ENCODE measurements at regions not wholly inside any gene's neighbourhood (a gene's known extent, or its start where the extent isn't known, plus 50 kb on each side); places are given as distances from the start of the nearest gene placed in this dataset.

- TF ChIP-seq POLR2AphosphoS5 (IDR thresholded peaks at IDR 0.05; ENCODE audit: low read length) (no peak), HCFC1 (IDR thresholded peaks at IDR 0.05; ENCODE audit: low read length) (no peak), RB1 (IDR thresholded peaks at IDR 0.05; ENCODE audit: borderline replicate concordance) (no peak), RELA (IDR thresholded peaks at IDR 0.05; ENCODE audit: borderline replicate concordance, partially characterized antibody) (no peak), MEF2B (IDR thresholded peaks at IDR 0.05; ENCODE audit: partially characterized antibody, poor library complexity, severe bottlenecking) (no peak), FOXK2 (IDR thresholded peaks at IDR 0.05) (no peak)
Measured at GRCh38 chr7:115363916-115364315, 442.0 kb downstream of the MDFIC start (continued).

DNA sequence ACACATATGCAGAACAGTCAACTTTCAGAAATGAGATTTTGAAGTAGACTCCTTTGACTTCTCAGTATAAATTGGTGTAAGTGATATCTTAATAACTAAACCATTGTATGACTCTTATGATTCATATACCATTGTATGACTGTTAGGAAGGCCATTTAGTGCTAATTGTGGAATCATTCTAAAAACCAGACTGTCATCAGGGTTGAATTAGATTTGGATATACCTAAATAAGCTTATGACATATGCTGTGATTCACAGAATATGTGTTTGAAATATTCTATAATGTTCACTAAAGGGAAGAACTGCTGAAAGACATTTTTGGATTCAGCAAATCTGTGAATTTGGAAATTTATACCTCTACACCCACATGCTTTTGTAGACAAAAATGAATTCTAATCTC lies 438.1 kb downstream of the MDFIC start:
- H2AFZ ChIP-seq (ENCODE audit: control insufficient read depth, low read depth, low read length), result no peak overlapping the region
- BruUV-seq (replicated peaks), result no TSS peak
- POLR2A ChIA-PET, result no interaction called here
- ATAC-seq, result peak; percentile 37
- intact Hi-C loops (cut with micrococcal nuclease; ENCODE audit: unreplicated experiment) (loop anchor here (5.0 kb wide), 2 partner anchors 492 to 493 kb away; no protein-coding TSS in a partner anchor), in situ Hi-C loops (cut with MboI) (no loop called here)
- H3K27ac ChIP-seq (ENCODE audit: control insufficient read depth, insufficient read depth), result no peak overlapping the region
- H3K9me3 ChIP-seq (replicated peaks; ENCODE audit: control insufficient read depth, insufficient read depth, low read length), result no peaks in the 10 kb centered on the region
- CTCF ChIA-PET, result no interaction called here
- SMC1A ChIA-PET (ENCODE audit: uncharacterized antibody, unreplicated experiment), result no interaction called here
- FAIRE-seq, result no peak
- H3K9ac ChIP-seq (ENCODE audit: control insufficient read depth, insufficient read depth, low read length), result no peak overlapping the region
- H3K36me3 ChIP-seq (ENCODE audit: control insufficient read depth in 2 of 2, insufficient read depth in 2 of 2, low read length in 1 of 2), result no peaks in the 10 kb centered on the region
- H3K27me3 ChIP-seq (replicated peaks in 1 of 2; ENCODE audit: control insufficient read depth in 2 of 2, insufficient read depth in 2 of 2, low read length in 1 of 2), result no peaks in the 10 kb centered on the region
- H3K79me2 ChIP-seq (ENCODE audit: control insufficient read depth, insufficient read depth, low read length), result no peaks in the 10 kb centered on the region
- no peak for DNase-seq (ENCODE audit: low read depth, low spot score)
- RAD21 ChIA-PET (ENCODE audit: unreplicated experiment), result interaction anchor here (1.6 kb wide), 1 partner anchor 494 kb away, joined by 6 read pairs; no protein-coding TSS in a partner anchor
- no peak for TF ChIP-seq ATF2 (IDR thresholded peaks at IDR 0.05; ENCODE audit: low read length)
- no peak for TF ChIP-seq ZBED1 (IDR thresholded peaks at IDR 0.05; ENCODE audit: borderline replicate concordance)
- no peak for TF ChIP-seq NFXL1 (IDR thresholded peaks at IDR 0.05; ENCODE audit: borderline replicate concordance)
- TF ChIP-seq TBL1XR1 (IDR thresholded peaks at IDR 0.05; ENCODE audit: low read depth, low read length), result no peak
- no peak for TF ChIP-seq SREBF1 (IDR thresholded peaks at IDR 0.05; ENCODE audit: low read length)
- no peak for TF ChIP-seq BMI1 (IDR thresholded peaks at IDR 0.05; ENCODE audit: borderline replicate concordance)
- no peak for TF ChIP-seq CHD2 (IDR thresholded peaks at IDR 0.05; ENCODE audit: borderline replicate concordance, low read depth, low read length)
- no peak for TF ChIP-seq ATF7 (IDR thresholded peaks at IDR 0.05; ENCODE audit: low read depth)
- no peak for TF ChIP-seq SRF (IDR thresholded peaks at IDR 0.05; ENCODE audit: low read depth in 2 of 2, low read length in 2 of 2)
- TF ChIP-seq NRF1 (conservative IDR thresholded peaks at IDR 0.05; ENCODE audit: low read depth, low read length), result no peak
- no peak overlapping the region for H3K4me2 ChIP-seq (ENCODE audit: control insufficient read depth, insufficient read depth)
- H3K4me3 ChIP-seq, result no peak overlapping the region
- no peaks in the 10 kb centered on the region for H3K4me1 ChIP-seq (ENCODE audit: control insufficient read depth, insufficient read depth, low read length)
- H4K20me1 ChIP-seq (ENCODE audit: control insufficient read depth, insufficient read depth), result no peaks in the 10 kb centered on the region
